Naive B cell (primary cell): ENCODE measurements at regions not wholly inside any gene's neighbourhood (a gene's known extent, or its start where the extent isn't known, plus 50 kb on each side); places are given as distances from the start of the nearest gene placed in this dataset.

ENCODE experiments used
- ATAC-seq, 2 donors: fragments of 150-1000 bp; cut with Tn5 transposase; 2 replicates each; pipeline ENCODE4 v1.10.0; 2021; ENCODE audit warnings: low read depth in 2 of 2, mild to moderate bottlenecking in 2 of 2, moderate library complexity in 2 of 2
- DNase-seq: peaks from one replicate; pipeline ENCODE4 v3.0.0; 2022
- H3K27ac Mint-ChIP-seq, 6 donors: one replicate each; pipeline ENCODE4 v1.8.0; 2020 to 2022; ENCODE audit warnings: mild to moderate bottlenecking in 6 of 6, mixed read lengths in 6 of 6, moderate library complexity in 5 of 6, inconsistent platforms in 2 of 6
- H3K27me3 Mint-ChIP-seq, 3 donors: one replicate each; pipeline ENCODE4 v1.8.0; 2021 to 2022; ENCODE audit warnings: mixed read lengths in 3 of 3, mild to moderate bottlenecking in 1 of 3
- H3K36me3 Mint-ChIP-seq, 2 donors: one replicate each; pipeline ENCODE4 v1.8.0; 2020 to 2022; ENCODE audit warnings: mixed read lengths in 2 of 2, inconsistent platforms in 1 of 2, mild to moderate bottlenecking in 1 of 2
- H3K4me1 Mint-ChIP-seq, 3 donors: one replicate each; pipeline ENCODE4 v1.8.0; 2020 to 2022; ENCODE audit warnings: mixed read lengths in 3 of 3, inconsistent platforms in 1 of 3, mild to moderate bottlenecking in 1 of 3, moderate library complexity in 1 of 3
- H3K4me3 Mint-ChIP-seq, 8 donors: one replicate each; pipeline ENCODE4 v1.8.0; 2020 to 2022; ENCODE audit warnings: mild to moderate bottlenecking in 8 of 8, mixed read lengths in 8 of 8, moderate library complexity in 8 of 8, inconsistent platforms in 2 of 8
- H3K9me3 Mint-ChIP-seq, 7 donors: one replicate each; pipeline ENCODE4 v1.8.0; 2020 to 2022; ENCODE audit warnings: mixed read lengths in 7 of 7, mild to moderate bottlenecking in 5 of 7, inconsistent platforms in 2 of 7, moderate library complexity in 1 of 7

GRCh38 chr1:86296305-86297205 lies 99.6 kb downstream of the ODF2L start:
- no peak for DNase-seq
- Mint-ChIP-seq H3K36me3 (peaks cover 5 to 8% of the 10 kb centered on the region in 2 donors), H3K4me1 (no peaks in the 10 kb centered on the region), H3K27ac (no peak overlapping the region), H3K9me3 (peaks cover 1 to 28% (median 9%) of the 10 kb centered on the region in 7 donors), H3K4me3 (no peak overlapping the region), H3K27me3 (no peaks in the 10 kb centered on the region)
- ATAC-seq, result no peak

- Mint-ChIP-seq H3K9me3 (peaks cover 0 to 15% (median 1%) of the 10 kb centered on the region in 7 donors), H3K4me1 (no peaks in the 10 kb centered on the region), H3K27ac (no peak overlapping the region), H3K36me3 (no peaks in the 10 kb centered on the region), H3K4me3 (no peak overlapping the region), H3K27me3 (no peaks in the 10 kb centered on the region)
- DNase-seq, result no peak
- no peak for ATAC-seq
These were observed 106.4 kb downstream of the ODF2L start for GRCh38 chr1:86289746-86290145.

GRCh38 chr1:86289161-86289560 lies 107.0 kb downstream of the ODF2L start:
- ATAC-seq (no peak), DNase-seq (no peak)
- Mint-ChIP-seq H3K36me3 (no peaks in the 10 kb centered on the region), H3K27ac (no peak overlapping the region), H3K4me1 (no peaks in the 10 kb centered on the region), H3K9me3 (peaks cover 0 to 16% (median 1%) of the 10 kb centered on the region in 7 donors), H3K4me3 (no peak overlapping the region), H3K27me3 (no peaks in the 10 kb centered on the region)

DNA sequence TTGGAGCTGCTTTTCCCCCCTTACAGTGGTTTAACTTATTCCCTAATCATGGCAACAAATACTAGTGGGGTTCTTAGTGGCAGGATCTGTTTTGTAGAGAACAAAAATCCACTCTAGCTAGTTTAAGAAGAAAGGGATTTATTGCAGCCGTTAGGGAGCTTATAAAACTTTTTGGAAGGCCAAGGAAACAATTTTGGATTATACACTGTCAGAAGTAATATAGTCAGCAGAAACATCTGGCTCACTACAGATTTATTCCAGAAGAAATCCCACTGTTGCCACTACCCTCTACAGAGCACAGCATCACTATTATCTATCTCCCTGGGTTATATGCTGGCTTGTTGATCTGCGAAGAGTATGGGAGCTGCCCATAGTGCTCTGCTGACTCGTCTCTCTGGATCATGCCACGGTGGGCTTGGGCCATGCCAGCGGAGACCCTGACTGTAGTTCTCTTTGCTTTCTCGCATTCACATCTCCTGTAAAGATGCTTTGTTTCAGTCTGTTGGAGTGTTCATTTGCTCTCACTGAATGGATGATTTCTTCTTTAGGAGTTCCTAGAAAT lies 107.5 kb downstream of the ODF2L start:
- ATAC-seq, result no peak
- peaks cover 0 to 16% (median 1%) of the 10 kb centered on the region in 7 donors for H3K9me3 Mint-ChIP-seq
- no peaks in the 10 kb centered on the region for H3K36me3 Mint-ChIP-seq
- H3K4me3 Mint-ChIP-seq, result no peak overlapping the region
- DNase-seq, result no peak
- H3K27ac Mint-ChIP-seq, result no peak overlapping the region
- H3K27me3 Mint-ChIP-seq, result no peaks in the 10 kb centered on the region
- H3K4me1 Mint-ChIP-seq, result no peaks in the 10 kb centered on the region

DNA sequence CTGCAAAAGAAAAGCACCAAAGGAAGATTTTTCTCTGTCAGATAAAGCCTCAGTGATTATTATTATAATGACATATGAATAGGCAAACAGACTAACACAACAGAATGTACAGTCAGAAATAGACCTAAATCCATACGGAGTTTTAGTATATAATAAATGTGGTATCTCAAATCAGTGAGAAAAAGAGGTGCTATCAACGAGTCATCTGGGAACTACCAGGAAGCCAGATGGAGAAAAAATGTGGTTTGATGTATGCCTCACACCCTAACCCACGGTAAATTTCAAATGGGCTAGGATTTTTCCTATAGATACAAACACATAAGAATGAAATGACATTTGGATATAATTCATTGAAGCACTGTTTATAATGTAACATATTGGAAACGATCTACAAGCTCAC lies 110.3 kb downstream of the ODF2L start:
- ATAC-seq (no peak), DNase-seq (no peak)
- no peaks in the 10 kb centered on the region for H3K36me3 Mint-ChIP-seq
- H3K4me1 Mint-ChIP-seq, result no peaks in the 10 kb centered on the region
- H3K9me3 Mint-ChIP-seq, result peaks cover 0 to 6% (median 0%) of the 10 kb centered on the region in 7 donors
- no peak overlapping the region for H3K4me3 Mint-ChIP-seq
- H3K27ac Mint-ChIP-seq, result no peak overlapping the region
- H3K27me3 Mint-ChIP-seq, result no peaks in the 10 kb centered on the region

DNA sequence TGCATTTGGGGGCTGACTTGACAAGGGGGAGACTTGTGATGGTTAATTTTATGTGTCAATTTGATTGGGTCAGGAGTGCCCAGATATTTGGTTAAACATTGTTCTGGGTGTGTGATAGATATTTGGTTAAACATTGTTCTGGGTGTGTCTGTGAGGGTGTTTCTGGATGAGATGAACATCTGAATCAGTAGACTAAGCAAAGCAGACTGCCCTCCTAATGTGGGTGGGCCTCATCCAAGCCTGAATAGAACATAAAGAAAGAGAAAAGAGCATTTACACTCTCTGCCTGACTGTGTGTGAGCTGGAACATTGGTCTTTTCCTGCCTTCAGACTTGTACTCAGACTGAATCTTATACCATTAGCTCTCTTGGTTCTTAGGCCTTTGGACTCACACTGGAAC lies 113.5 kb downstream of the ODF2L start:
- DNase-seq (no peak), ATAC-seq (no peak)
- Mint-ChIP-seq H3K36me3 (no peaks in the 10 kb centered on the region), H3K27me3 (no peaks in the 10 kb centered on the region), H3K4me3 (no peak overlapping the region), H3K4me1 (no peaks in the 10 kb centered on the region), H3K9me3 (peaks cover 0 to 6% (median 0%) of the 10 kb centered on the region in 7 donors), H3K27ac (no peak overlapping the region)

DNA sequence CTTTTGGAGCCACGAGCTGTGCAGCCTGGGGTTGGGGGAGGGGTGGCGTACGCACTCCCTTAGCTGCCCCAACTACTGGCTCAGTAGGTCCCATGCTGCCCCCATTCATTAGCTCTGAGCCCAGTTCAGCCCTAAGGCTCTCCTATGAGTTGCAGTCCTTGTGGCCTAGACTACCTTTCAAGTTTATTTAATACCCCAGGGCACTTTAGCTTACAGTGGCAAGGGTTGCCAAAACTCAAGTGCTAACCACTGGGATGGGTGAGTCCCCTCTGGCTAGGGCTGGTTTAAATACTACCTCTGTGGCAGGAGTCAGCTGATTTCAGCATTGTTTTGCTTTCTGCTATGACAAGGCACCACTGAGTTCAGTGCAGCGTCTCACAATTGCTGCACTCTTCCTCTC lies 118.2 kb downstream of the ODF2L start:
- Mint-ChIP-seq H3K27me3 (no peaks in the 10 kb centered on the region), H3K27ac (no peak overlapping the region), H3K9me3 (no peaks in the 10 kb centered on the region), H3K4me1 (no peaks in the 10 kb centered on the region), H3K36me3 (no peaks in the 10 kb centered on the region), H3K4me3 (no peak overlapping the region)
- no peak for DNase-seq
- ATAC-seq, result no peak

- ATAC-seq (no peak), DNase-seq (no peak)
- Mint-ChIP-seq H3K4me3 (no peak overlapping the region), H3K36me3 (no peaks in the 10 kb centered on the region), H3K27me3 (no peaks in the 10 kb centered on the region), H3K4me1 (no peaks in the 10 kb centered on the region), H3K27ac (no peak overlapping the region), H3K9me3 (no peaks in the 10 kb centered on the region)
These were observed 116.5 kb upstream of the COL24A1 start for GRCh38 chr1:86273066-86273465.

DNA sequence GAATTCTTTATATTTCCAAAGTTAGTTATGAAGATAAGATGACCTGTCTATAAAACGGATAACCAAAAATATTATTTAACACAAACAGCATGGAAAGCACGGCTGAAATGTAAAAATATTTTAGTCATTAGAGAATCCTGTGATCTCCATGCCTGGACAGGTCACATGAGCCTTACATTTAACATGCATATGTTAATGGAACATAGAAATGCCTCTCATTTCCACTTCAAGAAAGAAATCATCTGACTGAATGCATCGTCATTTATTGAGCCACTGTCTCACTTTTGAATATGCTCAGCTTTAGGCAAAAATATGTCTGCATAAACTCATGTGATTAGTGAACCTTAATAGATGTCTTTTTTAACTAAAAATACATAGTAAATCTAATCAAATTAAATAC lies 115.5 kb upstream of the COL24A1 start:
- no peaks in the 10 kb centered on the region for H3K27me3 Mint-ChIP-seq
- H3K36me3 Mint-ChIP-seq, result no peaks in the 10 kb centered on the region

DNA sequence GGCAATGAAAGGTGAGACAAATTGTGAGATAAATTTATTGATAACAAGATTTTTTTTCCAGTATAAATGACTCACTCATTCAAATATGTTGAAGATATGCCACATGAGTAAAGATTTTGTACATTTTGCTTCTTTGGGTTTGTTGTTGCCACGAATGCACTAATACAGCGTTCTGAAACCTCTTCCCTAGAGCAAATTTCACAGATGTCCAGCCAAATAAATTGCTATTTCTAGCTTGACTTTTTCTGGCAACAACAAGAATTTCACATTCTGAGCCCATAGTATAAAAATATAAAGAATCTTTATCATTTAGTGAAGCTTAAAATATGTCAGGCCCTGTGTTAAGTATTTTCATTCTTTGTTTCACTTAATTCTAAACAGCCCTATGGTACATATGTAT lies 114.5 kb upstream of the COL24A1 start:
- no peak overlapping the region for H3K4me3 Mint-ChIP-seq
- DNase-seq, result no peak
- H3K36me3 Mint-ChIP-seq, result no peaks in the 10 kb centered on the region
- no peaks in the 10 kb centered on the region for H3K4me1 Mint-ChIP-seq
- H3K9me3 Mint-ChIP-seq, result no peaks in the 10 kb centered on the region
- no peaks in the 10 kb centered on the region for H3K27me3 Mint-ChIP-seq
- no peak for ATAC-seq
- H3K27ac Mint-ChIP-seq, result no peak overlapping the region

More for the DNA sequence above, 115.5 kb upstream of the COL24A1 start:
- DNase-seq (no peak), ATAC-seq (no peak)
- Mint-ChIP-seq H3K27ac (no peak overlapping the region), H3K4me3 (no peak overlapping the region), H3K4me1 (no peaks in the 10 kb centered on the region), H3K9me3 (no peaks in the 10 kb centered on the region)

DNA sequence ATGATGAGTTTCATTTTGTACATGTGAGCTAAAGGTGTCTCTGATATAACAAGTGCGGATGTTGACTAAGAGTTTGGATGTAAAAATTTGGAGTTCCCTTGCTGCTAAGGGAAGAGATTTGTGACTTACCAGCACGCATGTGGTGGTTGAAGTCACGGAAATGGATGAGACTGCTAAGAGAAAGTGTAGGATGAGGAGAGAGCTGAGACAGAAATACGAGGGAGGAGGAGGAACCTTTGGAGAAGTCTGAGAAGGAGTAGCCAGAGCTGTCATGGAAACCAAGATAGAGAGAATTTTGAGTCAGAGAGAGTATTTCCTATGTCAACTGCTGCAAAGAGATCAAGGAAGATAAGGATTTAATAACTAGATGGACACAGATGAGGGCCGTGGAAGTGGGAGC lies 106.5 kb upstream of the COL24A1 start:
- Mint-ChIP-seq H3K4me3 (peak overlapping the region in 1 of 8 donors; percentile 17), H3K27ac (peak overlapping the region in 2 of 6 donors; percentile 24 to 43), H3K9me3 (peaks cover 0 to 4% (median 0%) of the 10 kb centered on the region in 7 donors), H3K36me3 (no peaks in the 10 kb centered on the region), H3K27me3 (peaks cover 0 to 8% (median 0%) of the 10 kb centered on the region in 3 donors), H3K4me1 (no peaks in the 10 kb centered on the region)
- ATAC-seq (no peak), DNase-seq (no peak)

DNA sequence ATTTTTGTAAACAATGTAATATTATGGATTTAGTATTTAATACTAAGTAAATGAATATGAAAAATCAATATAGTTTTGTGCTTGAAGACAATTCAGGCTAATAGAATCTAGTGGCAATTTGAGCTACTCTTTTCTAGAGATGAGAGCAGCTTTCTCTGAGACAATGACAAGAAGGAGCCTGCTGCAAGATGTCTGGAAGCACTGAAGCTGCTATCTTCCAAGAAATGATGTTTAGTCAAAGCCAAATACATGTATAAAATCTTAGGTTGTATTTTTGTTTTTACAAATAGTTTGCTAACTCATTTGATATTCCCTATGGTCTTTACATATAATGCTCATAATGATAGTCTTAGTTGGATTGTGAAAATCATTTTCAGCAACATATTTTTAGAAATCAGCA lies 103.9 kb upstream of the COL24A1 start:
- Mint-ChIP-seq H3K27ac (no peak overlapping the region), H3K9me3 (peaks cover 0 to 4% (median 0%) of the 10 kb centered on the region in 7 donors), H3K4me3 (no peak overlapping the region), H3K36me3 (no peaks in the 10 kb centered on the region), H3K27me3 (peaks cover 0 to 8% (median 0%) of the 10 kb centered on the region in 3 donors), H3K4me1 (no peaks in the 10 kb centered on the region)
- DNase-seq (no peak), ATAC-seq (no peak)

GRCh38 chr1:86259390-86259789 lies 102.8 kb upstream of the COL24A1 start:
- no peaks in the 10 kb centered on the region for H3K36me3 Mint-ChIP-seq
- no peak overlapping the region for H3K4me3 Mint-ChIP-seq
- H3K4me1 Mint-ChIP-seq, result no peaks in the 10 kb centered on the region
- H3K9me3 Mint-ChIP-seq, result peaks cover 0 to 4% (median 0%) of the 10 kb centered on the region in 7 donors
- peaks cover 0 to 8% (median 0%) of the 10 kb centered on the region in 3 donors for H3K27me3 Mint-ChIP-seq
- ATAC-seq, result no peak
- H3K27ac Mint-ChIP-seq, result no peak overlapping the region
- DNase-seq, result no peak

GRCh38 chr1:86258101-86258500 lies 101.5 kb upstream of the COL24A1 start:
- Mint-ChIP-seq H3K27me3 (peaks cover 0 to 5% (median 0%) of the 10 kb centered on the region in 3 donors), H3K4me3 (no peak overlapping the region), H3K27ac (no peak overlapping the region), H3K36me3 (no peaks in the 10 kb centered on the region), H3K4me1 (no peaks in the 10 kb centered on the region), H3K9me3 (peaks cover 0 to 3% (median 0%) of the 10 kb centered on the region in 7 donors)
- DNase-seq, result no peak
- ATAC-seq, result no peak
